GM12878 (cell line): ENCODE measurements at regions not wholly inside any gene's neighbourhood (a gene's known extent, or its start where the extent isn't known, plus 50 kb on each side); places are given as distances from the start of the nearest gene placed in this dataset.

Experiments
- ATAC-seq: fragments of 200-7000 bp; cut with Tn5 transposase; 3 replicates; pipeline ENCODE4 v1.9.1; 2020; ENCODE audit warnings: mild to moderate bottlenecking, moderate library complexity
- BruUV-seq: library from RNA; stranded (reverse); fragments of 400-500 nt; replicated peaks from 2 replicates; lab custom pipeline; 2021; lab: Mats Ljungman, UMichigan
- CTCF ChIA-PET: fragments of 300-600 bp; sonication (Branson Sonifier 250); formaldehyde crosslinking; extraction: SDS; loops from one replicate; lab custom pipeline; 2021; ENCODE audit warnings: inconsistent platforms; lab: Yijun Ruan, JAX
- POLR2A ChIA-PET: fragments of 350-600 bp; formaldehyde crosslinking; extraction: SDS; loops from one replicate; lab custom pipeline; 2021; ENCODE audit warnings: inconsistent platforms; lab: Charles Lee
- RAD21 ChIA-PET: fragments of 300-600 bp; sonication (Branson Sonifier 250); formaldehyde crosslinking; loops from one replicate; lab custom pipeline; 2023; ENCODE audit warnings: antibody characterized with exemption; ENCODE audit not compliant: unreplicated experiment; lab: Charles Lee
- SMC1A ChIA-PET: fragments of 300-600 bp; sonication (Branson Sonifier 250); formaldehyde crosslinking; loops from one replicate; lab custom pipeline; 2023; ENCODE audit not compliant: unreplicated experiment, uncharacterized antibody; lab: Charles Lee
- DNase-seq: peaks from one replicate; pipeline ENCODE4 v3.0.0-alpha.2; 2011; ENCODE audit warnings: low read depth, low spot score
- FAIRE-seq: peaks from 3 replicates; lab custom pipeline; 2011; peaks lifted over from hg19 to GRCh38; lab: Jason Lieb, UNC
- H2AFZ ChIP-seq: 2 replicates; pipeline ENCODE4 v1.6.0; 2011; ENCODE audit warnings: low read depth, low read length, control low read depth; ENCODE audit not compliant: control insufficient read depth
- H3K27ac ChIP-seq: 2 replicates; pipeline ENCODE4 v1.5.1; 2011; ENCODE audit warnings: control low read depth; ENCODE audit not compliant: control insufficient read depth, insufficient read depth
- H3K27me3 ChIP-seq, 2 experiments: replicated peaks in 1 of 2; 2 replicates each; pipeline versions ENCODE4 v1.6.0 to v1.6.1; 2011; ENCODE audit warnings: low read length in 1 of 2; ENCODE audit not compliant: control insufficient read depth in 2 of 2, insufficient read depth in 2 of 2
- H3K36me3 ChIP-seq, 2 experiments: 2 replicates each; pipeline ENCODE4 v1.5.1; 2011; ENCODE audit warnings: low read length in 1 of 2; ENCODE audit not compliant: control insufficient read depth in 2 of 2, insufficient read depth in 2 of 2
- H3K4me1 ChIP-seq: 2 replicates; pipeline ENCODE4 v1.6.1; 2011; ENCODE audit warnings: mild to moderate bottlenecking, low read length, moderate library complexity, mixed read lengths; ENCODE audit not compliant: control insufficient read depth, insufficient read depth
- H3K4me2 ChIP-seq: 2 replicates; pipeline ENCODE4 v1.6.0; 2011; ENCODE audit warnings: control low read depth; ENCODE audit not compliant: control insufficient read depth, insufficient read depth
- H3K4me3 ChIP-seq: fragments of 200-600 bp; sonication (generic); 2 replicates; pipeline ENCODE4 v1.5.1; 2016
- H3K79me2 ChIP-seq: 2 replicates; pipeline ENCODE4 v1.6.0; 2011; ENCODE audit warnings: low read length; ENCODE audit not compliant: control insufficient read depth, insufficient read depth
- H3K9ac ChIP-seq: 2 replicates; pipeline ENCODE4 v1.8.0; 2011; ENCODE audit warnings: low read length, control low read depth, mixed read lengths; ENCODE audit not compliant: control insufficient read depth, insufficient read depth
- H3K9me3 ChIP-seq: replicated peaks from 3 replicates; pipeline ENCODE4 v1.5.1; 2011; ENCODE audit warnings: mild to moderate bottlenecking, low read length; ENCODE audit not compliant: control insufficient read depth, insufficient read depth
- H4K20me1 ChIP-seq: 2 replicates; pipeline ENCODE4 v1.6.0; 2011; ENCODE audit not compliant: control insufficient read depth, insufficient read depth
- BCLAF1 ChIP-seq: fragments of 450-650 bp; IDR thresholded peaks from 2 replicates; pipeline ENCODE4 v1.6.1; 2017; ENCODE audit warnings: antibody characterized with exemption, mild to moderate bottlenecking, moderate library complexity
- CREB1 ChIP-seq: IDR thresholded peaks from 2 replicates; pipeline ENCODE4 v1.6.1; 2012; ENCODE audit warnings: low read depth, mild to moderate bottlenecking, inconsistent platforms
- FOXM1 ChIP-seq: IDR thresholded peaks from 2 replicates; pipeline ENCODE4 v1.6.1; 2012; ENCODE audit warnings: low read depth, mild to moderate bottlenecking, inconsistent platforms, low read length, moderate library complexity
- HDAC6 ChIP-seq: fragments of 200-600 bp; sonication (generic); IDR thresholded peaks from one replicate; pipeline ENCODE4 v1.8.0; 2017; ENCODE audit warnings: antibody characterized with exemption; ENCODE audit not compliant: unreplicated experiment
- IRF5 ChIP-seq: fragments of 450-650 bp; IDR thresholded peaks from 2 replicates; pipeline ENCODE4 v1.6.1; 2017; ENCODE audit warnings: borderline replicate concordance
- JUND ChIP-seq: IDR thresholded peaks from 2 replicates; pipeline ENCODE4 v1.6.1; 2012; ENCODE audit warnings: low read depth, mild to moderate bottlenecking, low read length, improper control_type of control experiment, moderate library complexity
- MTA2 ChIP-seq: fragments of 450-650 bp; IDR thresholded peaks from 2 replicates; pipeline ENCODE4 v1.6.1; 2016; ENCODE audit warnings: low read depth, mild to moderate bottlenecking, moderate library complexity
- PAX5 ChIP-seq: IDR thresholded peaks from 2 replicates; pipeline ENCODE4 v1.6.1; 2011; ENCODE audit warnings: low read depth, low read length, borderline replicate concordance
- TBL1XR1 ChIP-seq: IDR thresholded peaks from 2 replicates; pipeline ENCODE4 v1.6.1; 2012; ENCODE audit warnings: low read depth, low read length, improper control_type of control experiment
- ZNF274 ChIP-seq: IDR thresholded peaks from one replicate; pipeline ENCODE4 v1.8.0; 2011; ENCODE audit not compliant: insufficient read length, insufficient read depth
- WGBS: methylation state at CpG from one replicate; pipeline ENCODE4 v1.1.6; 2016; ENCODE audit warnings: low lambda C conversion rate; ENCODE audit not compliant: insufficient replicate concordance, insufficient coverage; ENCODE audit errors: missing lambda C conversion rate; 5-methylcytosine and 5-hydroxymethylcytosine counted together
- in situ Hi-C: fragments of 300-500 bp; cut with MboI; formaldehyde crosslinking; loops from 9 replicates; pipeline ENCODE4 v1.14.3; 2018; ENCODE audit warnings: mixed read lengths
- intact Hi-C: fragments of 100-400 bp; cut with micrococcal nuclease; formaldehyde crosslinking; loops from one replicate; pipeline ENCODE4 v1.14.2; 2022; ENCODE audit not compliant: unreplicated experiment
- TF ChIP-seq, protein P1 (sequence below): fragments of 150-350 bp; IDR thresholded peaks from 2 replicates; pipeline ENCODE4 v1.6.1; 2016; ENCODE audit warnings: low read depth, low read length

- no peaks in the 10 kb centered on the region for H4K20me1 ChIP-seq
- CTCF ChIA-PET, result no interaction called here
- H3K4me3 ChIP-seq, result no peak overlapping the region
- ATAC-seq (no peak), FAIRE-seq (no peak), DNase-seq (no peak)
- H2AFZ ChIP-seq, result no peak overlapping the region
- in situ Hi-C loops, result no loop called here
- H3K9me3 ChIP-seq, result no peaks in the 10 kb centered on the region
- no TSS peak for BruUV-seq
- POLR2A ChIA-PET, result no interaction called here
- no peaks in the 10 kb centered on the region for H3K79me2 ChIP-seq
- SMC1A ChIA-PET, result interaction anchor here (1.0 kb wide), 1 partner anchor 14 kb away, joined by 3 read pairs; no protein-coding TSS in a partner anchor
- no peaks in the 10 kb centered on the region for H3K4me1 ChIP-seq
- H3K9ac ChIP-seq, result no peak overlapping the region
- H3K27ac ChIP-seq, result no peak overlapping the region
- H3K36me3 ChIP-seq, result no peaks in the 10 kb centered on the region
- TF ChIP-seq IRF5 (no peak), ZNF274 (no peak), JUND (no peak), TBL1XR1 (no peak), HDAC6 (no peak), BCLAF1 (no peak), CREB1 (no peak), PAX5 (no peak), FOXM1 (no peak), MTA2 (no peak)
- TF ChIP-seq, protein P1, sequence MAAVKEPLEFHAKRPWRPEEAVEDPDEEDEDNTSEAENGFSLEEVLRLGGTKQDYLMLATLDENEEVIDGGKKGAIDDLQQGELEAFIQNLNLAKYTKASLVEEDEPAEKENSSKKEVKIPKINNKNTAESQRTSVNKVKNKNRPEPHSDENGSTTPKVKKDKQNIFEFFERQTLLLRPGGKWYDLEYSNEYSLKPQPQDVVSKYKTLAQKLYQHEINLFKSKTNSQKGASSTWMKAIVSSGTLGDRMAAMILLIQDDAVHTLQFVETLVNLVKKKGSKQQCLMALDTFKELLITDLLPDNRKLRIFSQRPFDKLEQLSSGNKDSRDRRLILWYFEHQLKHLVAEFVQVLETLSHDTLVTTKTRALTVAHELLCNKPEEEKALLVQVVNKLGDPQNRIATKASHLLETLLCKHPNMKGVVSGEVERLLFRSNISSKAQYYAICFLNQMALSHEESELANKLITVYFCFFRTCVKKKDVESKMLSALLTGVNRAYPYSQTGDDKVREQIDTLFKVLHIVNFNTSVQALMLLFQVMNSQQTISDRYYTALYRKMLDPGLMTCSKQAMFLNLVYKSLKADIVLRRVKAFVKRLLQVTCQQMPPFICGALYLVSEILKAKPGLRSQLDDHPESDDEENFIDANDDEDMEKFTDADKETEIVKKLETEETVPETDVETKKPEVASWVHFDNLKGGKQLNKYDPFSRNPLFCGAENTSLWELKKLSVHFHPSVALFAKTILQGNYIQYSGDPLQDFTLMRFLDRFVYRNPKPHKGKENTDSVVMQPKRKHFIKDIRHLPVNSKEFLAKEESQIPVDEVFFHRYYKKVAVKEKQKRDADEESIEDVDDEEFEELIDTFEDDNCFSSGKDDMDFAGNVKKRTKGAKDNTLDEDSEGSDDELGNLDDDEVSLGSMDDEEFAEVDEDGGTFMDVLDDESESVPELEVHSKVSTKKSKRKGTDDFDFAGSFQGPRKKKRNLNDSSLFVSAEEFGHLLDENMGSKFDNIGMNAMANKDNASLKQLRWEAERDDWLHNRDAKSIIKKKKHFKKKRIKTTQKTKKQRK, result no peak
- 15% methylated on average over 2 of the region's 2 CpGs for WGBS
- no peaks in the 10 kb centered on the region for H3K27me3 ChIP-seq
- RAD21 ChIA-PET, result no interaction called here
- intact Hi-C loops, result no loop called here
- no peak overlapping the region for H3K4me2 ChIP-seq
These were observed 1103.0 kb downstream of the EFNB2 start for GRCh38 chr13:105432438-105432837.
